BJ (cell line): ENCODE measurements at regions not wholly inside any gene's neighbourhood (a gene's known extent, or its start where the extent isn't known, plus 50 kb on each side); places are given as distances from the start of the nearest gene placed in this dataset.
"Not testable (repeated sequence)": the region's sequence is repeated elsewhere in the genome, so short reads cannot be mapped to it uniquely, and the experiment has no call there.

Experiments
- CTCF ChIA-PET: fragments of 350-600 bp; formaldehyde crosslinking; extraction: SDS; loops from one replicate; lab custom pipeline; 2021; ENCODE audit warnings: antibody characterized with exemption, inconsistent platforms; lab: Yijun Ruan, JAX
- POLR2A ChIA-PET: fragments of 300-600 bp; sonication (Branson Sonifier 250); formaldehyde crosslinking; extraction: SDS; loops from one replicate; lab custom pipeline; 2021; ENCODE audit warnings: antibody characterized with exemption; lab: Charles Lee
- DNase-seq: peaks from one replicate; pipeline ENCODE4 v3.0.0-alpha.2; 2011; ENCODE audit warnings: low read depth
- H3K27me3 ChIP-seq: 2 replicates; pipeline ENCODE4 v1.6.0; 2011; ENCODE audit warnings: low read length; ENCODE audit not compliant: control insufficient read depth, insufficient read depth
- H3K36me3 ChIP-seq: 2 replicates; pipeline ENCODE4 v1.5.1; 2011; ENCODE audit warnings: low read length; ENCODE audit not compliant: control insufficient read depth, insufficient read depth
- H3K4me3 ChIP-seq: 2 replicates; pipeline ENCODE4 v1.5.1; 2011; ENCODE audit warnings: low read depth, mild to moderate bottlenecking, control low read depth, low read length
- CTCF ChIP-seq: IDR thresholded peaks from 2 replicates; pipeline ENCODE4 v1.5.1; 2011; ENCODE audit warnings: low read depth, mild to moderate bottlenecking, control low read depth, inconsistent platforms, low read length, moderate library complexity; ENCODE audit not compliant: insufficient read depth

GRCh38 chr3:4241595-4242170 is 61.5 kb upstream of the SETMAR start:
- no peak for TF ChIP-seq CTCF
- ChIA-PET POLR2A (no interaction called here), CTCF (no interaction called here)
- no peaks in the 10 kb centered on the region for H3K27me3 ChIP-seq
- H3K4me3 ChIP-seq = no peak overlapping the region
- no peak for DNase-seq
- H3K36me3 ChIP-seq = no peaks in the 10 kb centered on the region

GRCh38 chr3:4245671-4246070 is 57.5 kb upstream of the SETMAR start:
- no peaks in the 10 kb centered on the region for H3K36me3 ChIP-seq
- CTCF ChIA-PET = no interaction called here

GRCh38 chr3:4247391-4247790 is 55.8 kb upstream of the SETMAR start:
- DNase-seq = no peak
- CTCF ChIA-PET = no interaction called here
- no peak for TF ChIP-seq CTCF

More at GRCh38 chr3:4245671-4246070, 57.5 kb upstream of the SETMAR start:
- no peak overlapping the region for H3K4me3 ChIP-seq
- no peak for DNase-seq
- TF ChIP-seq CTCF = no peak
- no peaks in the 10 kb centered on the region for H3K27me3 ChIP-seq
- POLR2A ChIA-PET = no interaction called here

GRCh38 chr3:4250064-4250463 is 53.1 kb upstream of the SETMAR start:
- ChIA-PET POLR2A (no interaction called here), CTCF (no interaction called here)
- H3K27me3 ChIP-seq = no peaks in the 10 kb centered on the region
- H3K36me3 ChIP-seq = no peaks in the 10 kb centered on the region
- H3K4me3 ChIP-seq = no peak overlapping the region
- DNase-seq = no peak
- no peak for TF ChIP-seq CTCF

More at GRCh38 chr3:4247391-4247790, 55.8 kb upstream of the SETMAR start:
- Histone ChIP-seq H3K4me3 (no peak overlapping the region), H3K27me3 (no peaks in the 10 kb centered on the region), H3K36me3 (no peaks in the 10 kb centered on the region)
- POLR2A ChIA-PET = no interaction called here

GRCh38 chr3:4251412-4251811 is 51.8 kb upstream of the SETMAR start:
- no peak for DNase-seq
- ChIA-PET POLR2A (no interaction called here), CTCF (no interaction called here)
- Histone ChIP-seq H3K4me3 (no peak overlapping the region), H3K27me3 (no peaks in the 10 kb centered on the region), H3K36me3 (no peaks in the 10 kb centered on the region)
- no peak for TF ChIP-seq CTCF

- POLR2A ChIA-PET, CTCF ChIA-PET, H3K27me3 ChIP-seq: not testable (repeated sequence)
Measured at GRCh38 chr3:4253072-4253832, 49.9 kb upstream of the SETMAR start.

More at GRCh38 chr3:4253072-4253832, 49.9 kb upstream of the SETMAR start:
- not testable (repeated sequence) for DNase-seq, H3K36me3 ChIP-seq, H3K4me3 ChIP-seq
